NCI-H2196 (cell line): ENCODE measurements at regions not wholly inside any gene's neighbourhood (a gene's known extent, or its start where the extent isn't known, plus 50 kb on each side); places are given as distances from the start of the nearest gene placed in this dataset.

ENCODE experiments used
- DNase-seq: peaks from one replicate; lab custom pipeline; 2025; ENCODE audit not compliant: unreplicated experiment; lab: John Stamatoyannopoulos, UW

DNA sequence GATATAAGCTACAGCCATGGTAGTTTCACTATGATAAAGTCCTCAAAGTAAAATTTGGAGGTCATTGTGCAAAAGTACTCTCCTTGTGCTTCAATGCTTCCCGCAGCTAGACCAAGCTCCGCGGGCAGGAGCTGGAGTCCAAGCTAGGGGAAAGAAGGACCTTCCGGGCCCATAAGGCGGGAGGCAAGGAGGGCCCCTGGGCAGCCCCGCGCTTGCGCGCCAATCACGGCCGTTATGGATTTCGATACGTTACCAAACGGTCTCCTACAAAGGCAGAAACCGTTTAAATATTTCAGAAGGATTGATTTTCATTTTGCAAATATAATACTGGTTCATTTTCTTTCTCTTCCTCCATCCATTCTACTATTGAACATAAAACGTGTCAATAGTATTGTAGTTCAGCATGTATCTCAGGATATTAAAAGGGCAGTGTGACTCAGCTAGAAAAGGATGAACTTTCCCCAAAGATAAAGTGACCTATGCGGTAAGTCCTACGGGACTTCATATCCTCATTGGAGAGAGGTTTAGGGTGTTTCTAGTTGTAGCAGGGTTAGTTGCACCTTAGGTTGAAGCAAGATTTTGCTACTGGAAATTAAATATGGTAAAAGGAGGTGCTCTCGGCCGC lies 128.0 kb downstream of the KIF20B start:
- DNase-seq: no peak

DNA sequence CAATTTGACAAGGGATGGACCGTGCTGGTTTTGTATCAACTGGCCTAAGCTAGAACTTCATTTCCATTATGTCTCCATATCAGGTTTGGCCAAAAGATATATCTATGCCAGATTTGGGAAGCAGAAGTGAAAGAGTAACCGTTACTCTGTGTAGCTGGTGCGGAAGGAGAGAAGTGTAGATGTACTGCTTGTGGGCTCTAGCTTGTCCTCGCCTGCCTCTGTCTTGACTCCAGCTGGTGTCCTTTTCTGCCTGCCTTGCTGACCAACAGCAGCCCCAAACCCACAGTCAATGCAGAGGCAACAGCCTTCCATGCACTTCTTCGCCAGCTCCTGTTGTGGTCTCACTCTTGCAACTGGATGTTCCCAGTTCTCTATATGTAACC lies 128.5 kb downstream of the KIF20B start:
- no peak for DNase-seq

DNA sequence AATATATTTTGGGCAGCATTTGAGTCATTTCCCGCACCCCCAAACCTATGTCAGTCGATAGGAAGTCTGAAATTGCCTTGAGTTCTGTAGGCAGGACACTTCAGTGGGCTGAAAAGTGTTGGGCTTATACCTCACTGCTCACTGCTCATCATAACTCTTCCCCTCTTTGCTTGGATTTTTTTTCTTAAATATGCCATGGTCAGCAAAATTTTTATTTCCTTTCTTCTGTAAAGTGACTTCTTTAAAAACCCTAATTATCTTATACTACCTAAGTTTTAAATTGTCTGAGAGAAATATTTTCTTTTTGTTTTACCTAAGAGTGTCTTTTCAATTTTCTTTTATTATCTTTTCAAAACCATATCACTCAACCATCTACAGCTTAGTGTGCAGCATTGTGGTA lies 129.2 kb downstream of the KIF20B start:
- DNase-seq: no peak

DNA sequence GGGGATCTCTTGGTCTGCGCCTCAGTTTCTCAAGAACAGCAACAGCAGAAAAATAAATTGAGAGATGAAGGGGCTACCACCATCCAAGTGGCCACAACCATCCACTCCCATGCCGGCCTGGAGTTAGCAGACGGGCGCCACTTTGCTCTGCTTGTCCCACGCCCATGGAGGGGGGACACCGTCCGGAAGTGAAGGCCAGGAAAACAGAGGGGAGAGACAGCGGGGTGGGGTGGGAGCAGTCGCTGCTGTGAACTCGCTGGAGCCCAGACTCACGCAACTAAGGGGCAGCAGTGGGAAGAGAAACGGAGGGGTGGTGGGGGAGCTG lies 135.4 kb downstream of the KIF20B start:
- DNase-seq: no peak

DNA sequence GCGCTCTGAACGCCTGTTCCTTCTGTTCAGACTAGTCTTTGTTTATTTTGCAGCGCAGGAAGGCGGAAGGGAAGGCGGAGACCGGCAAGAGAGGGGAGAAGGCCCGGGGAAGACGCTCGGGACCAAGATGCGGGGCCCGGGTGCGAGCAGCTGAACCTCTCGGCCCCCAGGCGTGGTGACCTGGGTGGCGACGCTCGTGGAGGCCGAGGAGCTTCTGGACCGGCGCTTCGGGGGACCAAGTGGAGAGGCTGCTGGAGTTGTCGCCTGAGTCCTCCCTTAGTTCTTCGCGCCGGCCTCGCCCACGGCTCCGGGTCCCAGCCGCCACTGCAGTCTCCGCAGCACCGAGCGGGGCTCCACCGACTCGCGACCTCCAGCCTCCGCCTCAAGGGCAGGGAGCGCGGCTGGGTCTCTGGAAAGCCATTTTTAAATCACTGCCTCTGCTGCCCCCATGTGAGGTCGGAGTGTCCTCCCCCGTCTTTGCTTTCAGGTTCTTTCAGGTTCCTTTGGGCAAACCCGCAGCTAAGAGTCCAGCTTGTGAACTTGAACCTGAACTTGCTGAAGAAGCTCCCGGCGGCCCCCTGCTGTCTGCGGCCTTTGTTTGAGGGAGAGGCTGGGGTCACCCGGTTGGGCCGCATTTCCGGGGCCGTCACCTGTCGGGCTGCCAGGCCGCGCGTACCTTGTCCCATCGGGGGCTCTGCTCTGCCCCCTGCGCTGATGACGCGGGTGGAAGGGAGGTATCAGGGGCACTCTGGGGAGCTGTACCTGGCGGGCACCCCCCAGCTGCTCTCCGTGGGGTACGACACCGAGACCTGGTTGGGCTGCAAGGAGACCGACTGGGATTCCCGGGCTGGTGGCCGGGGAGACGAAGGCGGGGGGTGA lies 136.0 kb downstream of the KIF20B start:
- DNase-seq: no peak

DNA sequence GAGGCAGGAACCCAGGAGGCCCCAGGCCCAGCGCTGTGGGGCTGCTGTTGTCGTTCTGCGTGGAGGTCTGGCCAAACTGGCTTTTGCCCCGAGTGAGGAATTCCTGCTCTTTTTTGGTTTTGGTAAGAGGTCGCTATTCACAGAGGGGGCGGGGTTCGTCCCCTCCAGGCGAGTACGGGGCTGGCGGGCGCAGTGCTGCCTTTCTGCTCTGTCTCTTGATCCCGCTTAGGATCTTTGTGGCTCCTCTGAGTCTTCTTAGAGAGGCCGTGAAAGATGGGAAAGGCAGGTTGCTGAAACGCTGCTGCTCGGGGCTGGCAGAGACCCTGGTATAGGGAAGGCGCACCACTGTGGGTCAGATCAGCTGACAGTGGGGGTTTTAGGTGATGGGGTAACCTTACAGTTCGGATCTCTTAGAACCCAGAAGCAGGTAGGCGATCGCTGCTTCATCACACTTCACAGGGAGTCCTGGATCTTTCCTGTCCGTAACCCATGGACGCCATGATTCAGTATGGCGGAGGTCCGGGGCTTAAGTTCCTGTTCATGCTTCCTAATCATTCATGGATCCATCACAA lies 136.7 kb downstream of the KIF20B start:
- no peak for DNase-seq

DNA sequence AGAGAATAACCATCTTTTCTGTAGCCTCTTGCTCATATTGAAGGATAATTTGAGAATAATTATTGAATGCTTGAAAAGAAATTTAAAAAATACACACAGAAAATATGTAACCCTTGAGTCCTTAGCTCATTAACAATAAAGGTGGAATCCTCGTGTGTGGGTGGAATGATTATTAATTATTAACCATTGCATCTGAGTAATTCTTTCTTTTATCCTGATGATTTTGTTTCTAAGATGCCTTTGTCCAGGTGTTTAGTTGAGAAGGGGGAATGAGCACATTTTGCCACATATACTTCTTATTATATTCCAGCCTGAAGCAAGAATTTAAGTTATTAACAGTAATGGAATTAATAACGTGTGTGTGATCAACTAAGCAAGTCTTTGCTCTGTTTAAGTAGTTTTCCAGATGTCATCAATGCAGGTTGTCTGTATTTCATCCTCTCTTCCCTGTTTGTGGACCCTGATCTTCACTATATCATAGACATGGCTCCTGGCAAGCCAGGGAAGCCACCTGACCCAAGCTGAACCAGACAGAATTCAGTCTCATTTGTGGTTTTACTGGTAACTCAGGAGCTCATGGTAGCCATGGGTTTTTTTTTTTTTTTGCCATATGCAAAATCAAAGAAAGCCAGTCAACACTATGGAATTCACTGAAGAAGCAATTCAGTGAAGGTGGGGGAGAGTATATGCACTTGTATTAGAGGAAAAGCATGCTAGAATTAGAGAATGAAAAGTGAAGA lies 144.3 kb downstream of the KIF20B start:
- no peak for DNase-seq

DNA sequence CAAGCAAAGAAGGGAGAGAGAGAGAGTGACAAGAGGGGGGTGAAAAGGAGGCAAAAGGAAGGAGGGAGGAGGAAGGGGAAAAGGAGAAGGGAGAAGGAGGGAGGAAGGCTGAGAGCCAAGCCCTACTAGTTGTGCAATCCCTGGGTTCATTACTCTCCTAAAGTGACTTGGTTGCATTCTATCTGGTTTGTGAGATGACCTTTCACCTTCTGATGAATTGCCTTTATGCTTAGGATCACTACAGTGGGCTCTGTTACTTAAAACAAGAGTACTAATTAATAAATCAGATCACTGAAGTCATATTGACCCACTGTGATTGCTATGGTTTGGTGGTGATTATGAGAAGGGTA lies 144.9 kb downstream of the KIF20B start:
- DNase-seq: no peak

DNA sequence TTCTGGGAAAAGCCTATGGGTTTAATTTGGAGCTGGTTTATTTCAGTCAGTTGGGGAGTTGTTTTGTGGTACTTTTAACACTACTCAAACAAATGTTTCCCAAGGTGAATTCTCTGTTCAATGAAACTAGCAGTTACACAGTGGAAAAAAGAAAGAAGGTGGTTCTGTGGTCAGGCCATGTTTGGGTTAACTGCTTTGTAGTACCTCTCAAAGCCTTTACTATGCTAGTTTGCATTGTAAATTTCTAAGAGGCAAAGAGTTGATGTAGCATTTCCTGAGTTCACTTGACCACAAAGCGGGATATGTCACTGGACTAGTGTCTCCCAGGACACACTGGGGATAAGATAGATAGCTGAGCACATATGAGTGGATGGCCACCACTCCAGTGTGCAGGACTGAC lies 145.4 kb downstream of the KIF20B start:
- no peak for DNase-seq

DNA sequence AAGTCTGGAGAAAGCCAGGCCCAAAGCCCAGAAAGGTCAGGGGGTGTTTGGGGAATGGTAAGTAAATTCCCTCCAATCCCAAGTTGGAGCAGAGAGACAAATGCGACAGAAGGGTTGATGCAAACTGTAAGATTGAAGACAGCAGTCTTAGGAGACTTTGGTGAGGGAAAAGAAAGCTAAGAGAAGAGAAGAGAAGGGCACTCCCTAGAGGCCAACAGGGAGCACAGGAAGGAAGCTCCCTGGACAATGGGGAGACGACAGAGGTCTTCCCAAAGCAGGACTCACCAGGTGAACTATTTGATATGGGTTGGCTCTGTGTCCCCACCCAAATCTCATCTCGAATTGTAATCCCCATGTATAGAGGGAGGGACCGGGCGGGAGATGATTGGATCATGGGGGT lies 151.5 kb downstream of the KIF20B start:
- DNase-seq: no peak

DNA sequence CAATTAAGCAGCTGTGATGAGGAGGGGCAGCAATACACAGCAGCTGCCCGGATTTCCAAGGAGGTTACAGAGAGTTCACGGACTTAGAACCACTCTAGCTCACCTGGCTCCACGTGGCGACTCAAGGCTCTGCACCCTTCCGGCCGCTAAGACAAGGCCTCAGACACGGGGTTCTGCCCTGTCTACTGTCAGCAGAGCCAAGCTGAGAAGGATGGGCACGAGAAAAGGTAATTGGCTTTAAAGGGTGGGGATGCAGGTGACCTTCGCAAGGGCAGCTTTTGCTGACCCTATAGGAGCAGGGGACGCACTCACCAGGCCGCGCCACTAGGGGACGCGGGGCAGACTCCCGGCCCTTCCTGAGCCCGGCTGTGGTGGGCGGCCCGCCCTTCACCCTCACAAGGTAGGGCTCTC lies 152.4 kb downstream of the KIF20B start:
- no peak for DNase-seq

DNA sequence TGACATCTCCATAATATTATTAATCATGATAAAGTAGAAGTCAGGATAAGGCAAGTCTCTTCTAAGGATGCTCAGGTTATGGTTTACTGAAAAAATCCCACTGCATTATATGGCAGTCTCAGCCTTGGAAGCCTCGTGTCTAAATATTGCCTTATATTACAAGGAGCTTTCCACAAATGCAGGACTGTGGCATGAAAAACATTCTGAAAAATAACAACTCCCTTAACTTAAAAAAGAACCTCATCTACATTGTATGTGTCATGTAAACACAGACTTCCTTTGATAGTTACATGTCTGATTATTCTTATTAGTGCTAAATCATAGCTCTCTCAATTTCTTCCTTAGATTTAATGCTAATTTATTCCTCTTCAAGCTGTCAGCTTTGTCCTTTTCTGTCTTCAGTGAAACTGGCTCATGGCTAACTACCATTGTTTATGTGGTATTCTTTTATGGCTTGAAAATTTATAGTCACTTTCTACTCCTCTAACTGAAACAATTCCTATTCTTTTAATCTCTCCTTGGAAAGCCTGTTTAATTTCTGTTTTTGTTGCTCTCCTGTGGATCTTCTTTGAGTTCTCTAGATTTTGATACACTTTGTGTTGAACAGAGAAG lies 156.1 kb downstream of the KIF20B start:
- DNase-seq: no peak

DNA sequence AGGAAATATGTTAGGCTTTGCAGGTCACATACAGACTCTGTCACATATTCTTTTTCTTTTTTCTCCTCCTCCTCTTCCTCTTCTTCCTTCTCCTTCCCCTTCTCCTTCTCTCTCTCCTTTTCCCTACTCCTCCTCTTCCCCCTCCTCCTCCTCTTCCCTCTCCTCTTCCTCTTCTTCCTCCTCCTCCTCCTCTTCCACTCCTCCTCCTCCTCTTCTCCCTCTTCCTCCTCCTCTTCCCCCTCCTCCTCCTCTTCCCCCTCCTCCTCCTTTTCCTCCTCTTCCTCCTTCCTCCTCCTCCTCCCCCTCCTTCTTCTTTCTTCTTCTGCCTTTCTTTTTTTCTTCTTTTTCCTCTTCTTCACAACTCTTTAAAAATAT lies 159.8 kb downstream of the KIF20B start:
- no peak for DNase-seq

DNA sequence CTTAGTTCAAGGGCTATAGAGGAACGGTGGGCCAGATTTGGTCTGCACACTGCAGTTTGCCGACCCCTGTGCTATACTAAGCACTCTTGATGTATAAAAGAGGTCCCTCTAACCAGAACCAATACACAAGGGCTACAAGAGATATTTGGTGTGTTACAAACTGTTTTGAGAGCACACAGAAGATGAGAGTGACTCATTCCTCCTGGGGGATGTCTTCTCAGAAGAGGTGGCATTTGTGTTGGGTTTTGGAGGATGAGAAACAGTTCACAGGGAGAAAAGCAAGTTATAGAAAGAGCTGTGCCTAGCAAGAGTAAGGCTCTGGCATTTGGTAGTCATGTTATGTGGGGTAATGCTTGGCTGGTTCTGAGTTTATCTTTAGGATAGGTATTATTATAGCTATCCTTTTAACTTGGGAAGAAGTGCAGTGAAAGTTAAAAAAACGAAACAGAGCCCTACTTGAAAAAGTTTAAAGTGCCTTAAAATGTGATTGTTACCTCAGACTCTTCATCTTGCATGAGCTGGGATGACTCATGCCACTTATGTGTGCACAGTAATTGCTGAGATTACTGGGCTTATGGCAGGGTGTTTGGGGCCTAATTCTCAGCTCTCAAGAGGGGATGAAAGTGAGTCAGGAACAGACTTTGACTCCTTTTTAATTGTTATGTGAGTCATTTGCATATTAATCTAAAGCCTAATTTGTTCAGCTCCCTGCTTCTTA lies 160.4 kb downstream of the KIF20B start:
- no peak for DNase-seq

DNA sequence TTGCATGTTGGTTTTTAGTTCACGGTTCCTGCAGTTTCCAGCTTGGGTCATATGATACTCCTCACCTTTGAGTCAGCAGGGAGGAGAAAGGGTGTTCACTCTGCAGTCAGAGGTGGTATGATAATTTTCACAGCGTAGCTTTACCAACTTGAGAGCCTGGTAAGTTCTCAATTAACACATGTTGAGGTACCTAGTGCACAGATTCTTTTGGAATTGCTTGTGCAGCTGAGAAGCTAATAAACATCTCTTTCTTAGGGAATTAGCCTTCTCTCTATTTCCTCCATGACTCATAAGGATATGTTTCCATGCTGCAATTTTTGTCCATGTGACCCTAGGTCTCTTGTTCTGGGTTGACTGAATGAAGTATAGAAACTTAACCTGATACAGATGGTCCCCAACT lies 166.6 kb downstream of the KIF20B start:
- DNase-seq: no peak

DNA sequence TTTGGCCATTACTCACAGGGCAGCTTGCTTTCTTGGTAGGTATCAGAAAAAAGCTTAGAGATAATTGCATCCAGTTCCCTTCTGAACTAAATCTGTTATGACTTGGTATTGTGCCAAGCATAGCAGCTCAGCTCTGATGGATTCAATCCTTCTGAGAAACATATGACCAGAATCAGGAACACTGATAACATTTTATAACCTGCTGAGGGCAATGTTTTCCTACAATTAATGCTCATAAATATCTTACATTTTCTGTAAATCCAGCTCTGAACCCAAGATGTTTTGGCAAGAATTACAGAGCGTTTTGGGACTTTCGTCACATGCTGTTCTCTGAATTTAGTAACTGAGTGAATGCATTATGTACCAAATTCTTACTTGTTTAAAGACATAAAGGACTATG lies 167.8 kb downstream of the KIF20B start:
- DNase-seq: peak; percentile 3

DNA sequence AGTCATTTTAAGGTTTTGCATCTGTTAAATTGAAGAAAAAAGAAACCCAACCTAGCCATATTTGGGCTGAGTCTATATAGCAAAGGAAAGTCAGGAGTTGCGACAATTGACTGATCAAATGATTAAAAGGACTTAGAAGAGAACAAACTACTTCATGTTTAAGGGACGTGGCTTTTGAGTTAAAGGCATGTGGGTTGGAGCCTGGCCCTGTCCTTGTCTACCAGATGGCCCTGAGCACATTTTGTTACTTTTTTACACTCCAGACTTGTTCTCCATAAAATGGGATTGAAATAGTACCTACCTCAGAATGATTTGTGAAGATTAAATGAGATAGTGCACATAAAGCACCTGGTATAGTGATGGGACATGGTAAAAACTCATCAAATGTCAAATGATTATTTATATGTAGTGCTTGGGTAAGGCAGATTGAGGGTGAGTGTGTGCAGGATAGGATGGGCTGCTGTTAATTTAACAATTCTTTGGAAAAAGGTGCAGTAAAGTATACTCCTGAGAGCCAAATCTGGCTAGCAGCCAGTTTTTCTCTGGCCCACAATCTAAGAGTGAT lies 168.3 kb downstream of the KIF20B start:
- DNase-seq: no peak

DNA sequence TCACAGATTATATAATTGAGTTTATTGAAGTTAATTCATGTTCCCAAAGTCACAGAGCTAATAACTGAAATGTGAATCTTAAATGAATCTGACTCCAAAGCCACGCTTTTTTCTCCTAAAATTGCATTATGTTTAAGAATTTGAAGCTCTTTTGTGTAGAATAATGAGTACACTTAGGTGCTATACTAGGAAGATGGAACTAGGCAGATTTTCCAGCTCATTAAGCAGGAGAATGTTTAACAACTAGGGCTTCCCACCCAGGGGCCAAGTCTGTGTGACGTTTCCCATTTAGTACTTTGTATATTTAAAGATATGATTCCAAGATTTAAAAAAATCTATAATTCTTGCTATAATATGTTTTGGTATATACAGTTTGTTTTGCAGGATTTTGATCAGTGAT lies 169.5 kb downstream of the KIF20B start:
- DNase-seq: no peak

DNA sequence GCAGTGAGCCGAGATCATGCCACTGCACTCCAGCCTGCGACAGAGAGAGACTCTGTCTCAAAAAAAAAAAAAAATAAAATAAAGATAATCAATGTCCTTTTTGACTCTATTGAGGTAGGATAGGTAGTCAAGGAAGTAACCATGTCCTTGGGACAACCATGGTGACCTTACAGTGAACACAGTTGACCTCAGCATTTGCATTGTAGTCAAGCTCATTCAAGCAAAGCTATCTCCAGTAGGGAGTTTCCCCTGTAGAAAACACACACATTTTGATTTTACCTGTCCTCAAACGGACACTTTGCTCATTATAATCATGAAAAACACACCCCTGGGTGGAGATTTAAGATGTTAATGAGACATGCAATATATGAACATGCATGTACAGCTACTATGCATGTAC lies 171.7 kb downstream of the KIF20B start:
- no peak for DNase-seq

DNA sequence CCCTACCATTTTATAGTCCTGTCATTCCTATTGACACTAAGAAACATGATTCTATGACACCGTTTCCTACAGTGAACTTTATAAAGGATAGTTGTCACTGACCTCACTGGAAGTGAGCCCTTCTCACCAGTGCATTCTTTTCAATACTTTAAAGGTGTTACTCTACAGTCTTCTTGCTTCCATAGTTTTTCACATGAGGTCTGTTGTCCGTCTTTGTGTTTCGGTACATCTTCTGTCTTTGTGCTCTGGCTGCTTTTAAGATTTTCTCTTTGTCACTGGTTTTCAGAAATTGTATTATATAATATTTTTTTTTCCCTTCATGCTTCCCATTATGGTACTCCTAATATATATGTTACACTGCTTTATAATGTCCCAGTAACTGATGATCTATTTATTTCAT lies 174.2 kb downstream of the KIF20B start:
- no peak for DNase-seq

DNA sequence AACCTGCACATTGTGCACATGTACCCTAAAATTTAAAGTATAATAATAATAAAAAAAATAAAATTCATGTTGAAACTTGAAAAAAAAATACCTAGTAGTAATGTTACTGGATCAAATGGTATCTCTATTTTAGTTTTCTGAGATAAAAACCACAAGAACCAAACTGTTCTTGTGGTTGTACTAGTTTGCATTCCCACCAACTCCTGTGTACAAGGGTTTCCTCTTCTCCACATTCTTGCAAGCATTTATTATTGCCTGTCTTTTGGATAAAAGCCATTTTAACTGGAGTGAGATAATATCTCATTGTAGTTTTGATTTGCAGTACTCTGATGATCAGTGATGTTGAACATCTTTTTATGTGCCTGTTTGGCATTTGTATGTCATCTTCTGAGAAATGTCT lies 177.7 kb downstream of the KIF20B start:
- DNase-seq: no peak
